22Rv1 (cell line): ENCODE measurements at regions not wholly inside any gene's neighbourhood (a gene's known extent, or its start where the extent isn't known, plus 50 kb on each side); places are given as distances from the start of the nearest gene placed in this dataset.

ENCODE experiments used
- H3K27ac ChIP-seq: fragments of 450-650 bp; 2 replicates; pipeline ENCODE4 v1.5.1; 2017
- ZFX ChIP-seq: fragments of 450-650 bp; IDR thresholded peaks from 2 replicates; pipeline ENCODE4 v1.6.1; 2017; ENCODE audit warnings: antibody characterized with exemption, borderline replicate concordance
- TF ChIP-seq, protein P1 (sequence below): fragments of 450-650 bp; IDR thresholded peaks from 2 replicates; pipeline ENCODE4 v1.5.1; 2017; ENCODE audit warnings: mild to moderate bottlenecking

DNA sequence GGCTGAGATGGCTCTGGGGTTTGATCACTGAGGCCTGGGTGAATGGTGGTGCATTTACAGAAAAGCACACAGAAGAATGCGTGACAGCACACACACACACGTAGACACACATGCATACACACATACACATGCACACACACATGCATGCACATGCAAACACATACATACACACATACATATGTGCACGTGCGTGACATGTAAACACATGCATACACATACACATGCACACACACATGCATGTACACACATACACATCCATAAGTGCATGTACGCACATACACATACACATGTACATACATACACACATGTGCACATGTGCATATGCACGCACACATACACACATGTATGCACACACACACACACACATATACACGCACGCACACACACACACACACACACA is 108.4 kb downstream of the AIPL1 start:
- no peak for TF ChIP-seq ZFX
- TF ChIP-seq, protein P1, sequence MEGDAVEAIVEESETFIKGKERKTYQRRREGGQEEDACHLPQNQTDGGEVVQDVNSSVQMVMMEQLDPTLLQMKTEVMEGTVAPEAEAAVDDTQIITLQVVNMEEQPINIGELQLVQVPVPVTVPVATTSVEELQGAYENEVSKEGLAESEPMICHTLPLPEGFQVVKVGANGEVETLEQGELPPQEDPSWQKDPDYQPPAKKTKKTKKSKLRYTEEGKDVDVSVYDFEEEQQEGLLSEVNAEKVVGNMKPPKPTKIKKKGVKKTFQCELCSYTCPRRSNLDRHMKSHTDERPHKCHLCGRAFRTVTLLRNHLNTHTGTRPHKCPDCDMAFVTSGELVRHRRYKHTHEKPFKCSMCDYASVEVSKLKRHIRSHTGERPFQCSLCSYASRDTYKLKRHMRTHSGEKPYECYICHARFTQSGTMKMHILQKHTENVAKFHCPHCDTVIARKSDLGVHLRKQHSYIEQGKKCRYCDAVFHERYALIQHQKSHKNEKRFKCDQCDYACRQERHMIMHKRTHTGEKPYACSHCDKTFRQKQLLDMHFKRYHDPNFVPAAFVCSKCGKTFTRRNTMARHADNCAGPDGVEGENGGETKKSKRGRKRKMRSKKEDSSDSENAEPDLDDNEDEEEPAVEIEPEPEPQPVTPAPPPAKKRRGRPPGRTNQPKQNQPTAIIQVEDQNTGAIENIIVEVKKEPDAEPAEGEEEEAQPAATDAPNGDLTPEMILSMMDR = no peak
- no peak overlapping the region for H3K27ac ChIP-seq

DNA sequence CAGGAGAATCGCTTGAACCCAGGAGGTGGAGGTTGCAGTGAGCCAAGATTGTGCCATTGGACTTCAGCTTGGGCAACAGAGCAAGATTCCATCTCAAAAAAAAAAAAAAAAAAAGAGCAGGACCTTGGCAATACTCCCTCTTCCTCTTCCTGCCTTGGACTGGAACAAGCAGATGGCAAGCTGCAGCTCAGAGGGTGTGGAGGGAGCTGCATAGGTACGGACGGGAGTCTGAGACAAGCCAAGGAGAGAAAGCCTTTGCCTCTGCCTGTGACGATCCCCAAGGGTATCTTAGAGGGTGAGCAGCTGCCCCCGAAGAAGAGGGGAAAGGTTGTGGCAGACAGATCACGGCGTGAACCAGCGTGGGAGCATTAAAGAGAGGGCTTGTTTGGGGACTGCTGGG is 109.2 kb downstream of the AIPL1 start:
- TF ChIP-seq, protein P1 = no peak
- no peak for TF ChIP-seq ZFX
- H3K27ac ChIP-seq = no peak overlapping the region

- TF ChIP-seq ZFX = no peak
- TF ChIP-seq, protein P1 = no peak
Measured at GRCh38 chr17:6325051-6325450, 109.9 kb downstream of the AIPL1 start.

GRCh38 chr17:6323626-6324356 is 111.1 kb downstream of the AIPL1 start:
- no peak for TF ChIP-seq ZFX
- TF ChIP-seq, protein P1 = no peak
- no peak overlapping the region for H3K27ac ChIP-seq

More at GRCh38 chr17:6325051-6325450, 109.9 kb downstream of the AIPL1 start:
- no peak overlapping the region for H3K27ac ChIP-seq

GRCh38 chr17:6322316-6322715 is 112.6 kb downstream of the AIPL1 start:
- no peak for TF ChIP-seq ZFX
- TF ChIP-seq, protein P1 = no peak
- H3K27ac ChIP-seq = no peak overlapping the region

DNA sequence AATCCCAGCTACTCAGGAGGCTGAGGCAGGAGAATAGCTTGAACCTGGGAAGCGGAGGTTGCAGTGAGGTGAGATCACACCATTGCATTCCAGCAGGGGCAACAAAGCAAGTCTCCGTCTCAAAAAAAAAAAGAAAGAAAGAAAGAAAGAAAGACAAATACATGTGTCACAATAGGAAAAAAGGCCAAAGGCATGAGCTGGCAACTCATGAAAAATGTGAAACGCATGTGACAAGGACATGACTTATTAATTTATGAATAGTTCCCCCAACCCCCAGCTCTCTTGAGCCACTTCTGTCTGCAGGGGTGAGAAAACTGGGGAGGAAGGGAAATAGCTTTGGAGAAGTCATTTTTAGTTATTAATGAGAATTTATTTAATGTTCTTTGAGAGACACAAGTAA is 120.6 kb downstream of the AIPL1 start:
- TF ChIP-seq, protein P1 = no peak
- no peak for TF ChIP-seq ZFX
- H3K27ac ChIP-seq = no peak overlapping the region

GRCh38 chr17:6313835-6314234 is 121.1 kb downstream of the AIPL1 start:
- TF ChIP-seq, protein P1 = no peak
- TF ChIP-seq ZFX = no peak
- no peak overlapping the region for H3K27ac ChIP-seq
